Rectal smooth muscle tissue (tissue), 1 donor: ENCODE measurements at regions not wholly inside any gene's neighbourhood (a gene's known extent, or its start where the extent isn't known, plus 50 kb on each side); places are given as distances from the start of the nearest gene placed in this dataset.
"Not testable (repeated sequence)": the region's sequence is repeated elsewhere in the genome, so short reads cannot be mapped to it uniquely, and the experiment has no call there.

ENCODE experiments used
- H3K27ac ChIP-seq: one replicate; pipeline ENCODE4 v1.7.0; 2013; ENCODE audit warnings: low read depth, low read length, inconsistent platforms
- H3K27me3 ChIP-seq: one replicate; pipeline ENCODE4 v1.7.0; 2013; ENCODE audit warnings: low read length; ENCODE audit not compliant: control insufficient read depth, insufficient read depth
- H3K36me3 ChIP-seq: one replicate; pipeline ENCODE4 v1.7.0; 2013; ENCODE audit warnings: low read length; ENCODE audit not compliant: control insufficient read depth, insufficient read depth
- H3K4me1 ChIP-seq: one replicate; pipeline ENCODE4 v1.7.0; 2013; ENCODE audit warnings: low read length; ENCODE audit not compliant: control insufficient read depth, insufficient read depth
- H3K4me3 ChIP-seq: one replicate; pipeline ENCODE4 v1.7.0; 2013; ENCODE audit warnings: low read length
- H3K9ac ChIP-seq: one replicate; pipeline ENCODE4 v1.7.0; 2013; ENCODE audit warnings: low read length

DNA sequence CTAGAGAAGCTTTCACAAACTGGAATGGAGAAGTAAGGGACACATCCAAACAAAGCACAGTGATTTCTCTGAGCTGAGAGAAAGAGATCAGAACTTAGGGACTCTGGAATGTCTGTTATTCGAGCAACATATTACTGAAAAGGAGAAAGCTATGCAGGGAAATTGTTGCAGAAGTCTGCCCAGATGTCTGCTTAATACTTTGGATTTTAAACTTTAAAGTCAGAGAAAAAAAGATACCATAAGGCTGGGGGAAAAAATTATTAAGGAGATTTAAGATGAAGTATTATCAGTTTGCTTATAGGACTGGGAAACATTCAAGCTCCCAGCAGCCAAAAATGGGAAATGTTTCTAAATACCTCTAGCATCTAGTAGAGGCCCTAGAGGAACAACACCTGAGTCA lies 803.9 kb downstream of the TAF11L14 start:
- H3K4me1 ChIP-seq: no peaks in the 10 kb centered on the region
- no peak overlapping the region for H3K27ac ChIP-seq
- no peak overlapping the region for H3K9ac ChIP-seq
- H3K36me3 ChIP-seq: no peaks in the 10 kb centered on the region
- no peaks in the 10 kb centered on the region for H3K27me3 ChIP-seq
- no peak overlapping the region for H3K4me3 ChIP-seq

DNA sequence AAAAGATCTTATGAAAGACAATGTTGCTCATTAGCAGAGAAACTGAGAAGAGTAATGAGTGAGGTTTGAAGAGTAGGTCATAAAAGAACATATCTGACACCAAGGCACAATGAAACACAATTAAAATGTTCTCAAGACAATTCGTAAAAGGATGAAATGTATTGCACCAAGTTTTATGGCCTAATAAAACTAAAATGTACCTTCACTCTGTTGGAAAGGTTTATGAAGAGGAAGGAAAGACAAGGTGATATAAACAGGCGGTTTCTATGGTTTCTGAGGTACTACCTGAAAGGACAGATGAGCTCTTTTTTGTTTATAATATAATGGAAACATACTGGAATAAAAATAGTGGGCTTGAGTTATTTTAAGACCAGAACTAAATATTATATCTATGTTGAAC lies 821.3 kb downstream of the TAF11L14 start:
- no peak overlapping the region for H3K27ac ChIP-seq
- H3K9ac ChIP-seq: no peak overlapping the region
- H3K36me3 ChIP-seq: no peaks in the 10 kb centered on the region
- H3K4me1 ChIP-seq: no peaks in the 10 kb centered on the region
- H3K4me3 ChIP-seq: no peak overlapping the region
- H3K27me3 ChIP-seq: no peaks in the 10 kb centered on the region

DNA sequence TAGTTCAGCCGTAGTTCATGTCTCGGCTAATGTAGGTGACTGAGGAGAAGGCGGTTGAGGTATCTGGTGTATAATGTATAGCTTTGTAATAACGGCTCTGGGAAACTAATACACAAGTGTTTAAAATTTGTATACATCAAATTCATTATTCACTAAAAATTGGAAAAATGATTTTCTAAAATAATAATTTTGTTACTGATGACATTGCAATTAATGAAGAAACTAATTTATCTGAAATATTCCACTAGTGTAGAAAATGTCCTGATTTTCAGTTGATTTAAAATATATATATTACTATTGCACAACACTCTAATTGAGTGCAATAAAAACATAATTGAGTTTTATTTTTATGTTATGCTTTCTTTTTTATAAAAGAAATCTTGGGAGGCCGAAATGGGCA lies 823.0 kb downstream of the TAF11L14 start:
- no peaks in the 10 kb centered on the region for H3K4me1 ChIP-seq
- no peak overlapping the region for H3K4me3 ChIP-seq
- H3K27me3 ChIP-seq: no peaks in the 10 kb centered on the region
- H3K36me3 ChIP-seq: no peaks in the 10 kb centered on the region
- no peak overlapping the region for H3K27ac ChIP-seq
- no peak overlapping the region for H3K9ac ChIP-seq

DNA sequence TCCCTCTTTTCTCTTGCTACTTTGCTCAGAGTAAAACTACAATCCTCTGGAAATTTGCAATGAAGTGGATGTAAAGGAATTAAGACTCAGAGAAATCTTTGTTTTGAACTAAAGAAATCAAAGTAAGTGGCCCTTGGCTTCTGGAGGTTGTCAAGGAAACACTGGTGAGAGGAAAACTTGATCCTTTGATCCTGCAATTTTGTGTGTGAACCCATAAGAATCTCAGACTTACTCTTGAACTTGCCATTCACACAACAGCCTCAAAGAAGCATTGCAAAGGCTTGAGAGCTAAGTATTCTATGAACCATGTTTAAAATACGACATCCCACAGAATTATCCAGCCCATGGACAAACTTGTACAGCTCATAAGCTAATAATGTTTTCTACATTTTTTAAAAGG lies 827.5 kb downstream of the TAF11L14 start:
- Histone ChIP-seq H3K27ac (no peak overlapping the region), H3K4me3 (no peak overlapping the region), H3K9ac (no peak overlapping the region), H3K36me3 (no peaks in the 10 kb centered on the region), H3K27me3 (no peaks in the 10 kb centered on the region), H3K4me1 (no peaks in the 10 kb centered on the region)

DNA sequence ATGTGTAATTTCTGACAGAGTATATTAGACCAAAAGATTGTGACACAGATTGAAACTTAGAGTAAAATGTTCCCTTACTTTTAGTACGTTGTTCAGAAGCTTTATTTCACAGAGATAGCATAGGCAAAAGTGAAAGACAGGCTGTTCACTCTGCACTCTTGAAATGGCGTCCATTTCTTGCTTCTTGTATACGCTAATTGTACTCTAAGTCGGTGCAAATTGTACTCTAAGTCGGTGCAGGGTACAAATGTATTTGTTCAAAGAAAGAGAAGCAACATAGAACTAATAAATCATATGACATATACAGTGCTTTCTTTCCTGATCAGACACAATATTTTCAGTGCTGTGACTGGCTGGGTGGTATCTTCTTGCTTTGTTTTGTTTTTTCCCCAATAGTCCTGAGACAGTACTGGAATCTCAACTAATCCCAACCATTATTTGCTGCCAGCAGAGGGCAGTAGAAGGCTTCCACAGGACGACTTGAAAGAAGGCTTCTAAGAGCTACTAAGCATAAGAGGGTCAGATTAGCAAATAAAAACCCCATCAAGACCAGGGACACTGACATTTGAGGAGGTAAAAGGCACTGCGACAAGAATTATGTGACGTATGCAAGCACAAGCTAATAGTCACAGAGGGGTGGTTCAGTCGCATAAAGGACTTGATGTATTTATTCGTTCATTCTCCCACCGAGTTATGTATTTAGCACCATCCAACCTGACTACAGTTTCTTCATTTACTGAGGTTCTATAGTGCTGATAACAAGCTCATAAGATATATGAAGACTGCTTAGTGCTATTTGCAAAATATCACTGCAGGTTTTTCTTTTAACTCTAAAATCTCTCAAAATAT lies 831.8 kb downstream of the TAF11L14 start:
- Histone ChIP-seq H3K27ac (no peak overlapping the region), H3K36me3 (no peaks in the 10 kb centered on the region), H3K4me3 (no peak overlapping the region), H3K4me1 (no peaks in the 10 kb centered on the region), H3K9ac (no peak overlapping the region), H3K27me3 (no peaks in the 10 kb centered on the region)

DNA sequence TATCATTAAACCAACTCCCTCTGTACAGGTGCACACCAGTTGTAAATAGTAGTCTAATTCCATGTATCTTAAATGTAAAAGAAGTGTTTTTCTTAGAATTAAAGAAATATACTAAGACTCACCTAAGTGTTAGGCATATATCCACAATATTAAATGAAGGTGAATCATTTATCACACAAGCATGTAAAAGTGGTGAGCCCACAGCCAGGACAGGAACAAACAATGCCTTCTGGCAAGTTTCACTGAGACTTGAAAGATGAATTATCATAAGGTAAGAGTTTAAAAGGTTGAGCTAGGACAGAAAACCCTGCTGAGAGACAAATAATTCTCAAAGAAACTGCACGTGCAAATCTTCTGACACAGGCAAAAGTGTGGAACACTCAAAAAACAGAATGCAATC lies 832.5 kb downstream of the TAF11L14 start:
- Histone ChIP-seq H3K4me1 (no peaks in the 10 kb centered on the region), H3K9ac (no peak overlapping the region), H3K36me3 (no peaks in the 10 kb centered on the region), H3K27ac (no peak overlapping the region), H3K27me3 (no peaks in the 10 kb centered on the region), H3K4me3 (no peak overlapping the region)

DNA sequence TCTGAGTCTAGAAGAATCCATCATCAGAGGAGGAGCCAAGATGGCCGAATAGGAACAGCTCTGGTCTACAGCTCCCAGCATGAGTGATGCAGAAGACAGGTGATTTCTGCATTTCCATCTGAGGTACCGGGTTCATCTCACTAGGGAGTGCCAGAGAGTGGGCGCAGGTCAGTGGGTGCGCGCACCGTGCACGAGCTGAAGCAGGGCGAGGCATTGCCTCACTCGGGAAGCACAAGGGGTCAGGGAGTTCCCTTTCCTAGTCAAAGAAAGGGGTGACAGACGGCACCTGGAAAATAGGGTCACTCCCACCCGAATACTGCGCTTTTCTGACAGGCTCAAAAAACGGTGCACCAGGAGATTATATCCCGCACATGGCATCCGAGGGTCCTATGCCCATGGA lies 837.5 kb downstream of the TAF11L14 start:
- H3K4me3 ChIP-seq, H3K36me3 ChIP-seq, H3K27me3 ChIP-seq: not testable (repeated sequence)

DNA sequence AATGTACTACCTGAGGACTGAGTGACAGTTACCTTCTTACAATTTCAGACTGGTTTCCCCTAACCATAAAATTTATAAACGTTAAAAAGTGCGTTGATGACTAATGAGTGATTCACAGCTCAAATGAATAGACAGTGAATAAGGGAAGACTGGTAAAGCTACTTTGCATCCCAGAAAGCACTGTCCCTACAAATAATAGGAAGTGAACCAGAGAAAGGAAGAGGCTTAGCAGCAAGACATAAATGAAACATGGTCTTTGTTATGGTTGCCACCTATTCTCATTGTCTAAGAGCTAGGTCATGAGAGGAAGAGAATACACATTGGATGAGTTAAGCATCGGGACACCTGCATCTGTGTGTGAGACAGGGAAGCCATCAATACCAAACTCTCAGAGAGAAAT lies 849.2 kb downstream of the TAF11L14 start:
- no peak overlapping the region for H3K9ac ChIP-seq
- no peak overlapping the region for H3K27ac ChIP-seq
- H3K36me3 ChIP-seq: no peaks in the 10 kb centered on the region
- no peaks in the 10 kb centered on the region for H3K27me3 ChIP-seq
- no peak overlapping the region for H3K4me3 ChIP-seq
- H3K4me1 ChIP-seq: no peaks in the 10 kb centered on the region

More for the DNA sequence above, 837.5 kb downstream of the TAF11L14 start:
- not testable (repeated sequence) for H3K27ac ChIP-seq, H3K4me1 ChIP-seq, H3K9ac ChIP-seq

DNA sequence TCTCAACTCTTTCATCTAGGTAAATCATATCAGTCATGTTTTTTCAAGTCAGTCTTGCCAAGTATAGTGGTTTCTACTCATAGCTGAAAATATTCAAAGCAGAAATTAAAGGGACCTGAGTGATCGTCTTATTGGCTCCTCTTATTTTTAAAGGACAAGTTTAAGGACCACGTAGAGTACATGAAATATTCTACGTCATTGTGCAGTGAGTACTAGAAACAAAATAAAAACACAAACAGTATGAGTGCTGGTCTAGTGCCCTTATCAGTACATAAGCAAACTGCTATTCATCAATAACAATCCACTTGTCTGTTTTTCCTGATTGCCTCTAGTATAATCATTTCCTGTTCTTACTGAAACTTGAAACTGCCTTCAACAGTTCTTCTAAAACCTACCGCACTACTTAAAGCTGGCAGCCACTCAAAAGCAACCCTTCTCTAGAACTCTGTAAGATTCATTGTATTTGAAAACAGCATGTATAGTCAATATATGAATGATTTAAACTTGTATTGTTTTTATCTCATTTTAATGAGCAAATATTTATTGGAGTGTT lies 853.7 kb downstream of the TAF11L14 start:
- no peaks in the 10 kb centered on the region for H3K4me1 ChIP-seq
- no peak overlapping the region for H3K4me3 ChIP-seq
- H3K27ac ChIP-seq: no peak overlapping the region
- H3K9ac ChIP-seq: no peak overlapping the region
- no peaks in the 10 kb centered on the region for H3K36me3 ChIP-seq
- H3K27me3 ChIP-seq: no peaks in the 10 kb centered on the region

DNA sequence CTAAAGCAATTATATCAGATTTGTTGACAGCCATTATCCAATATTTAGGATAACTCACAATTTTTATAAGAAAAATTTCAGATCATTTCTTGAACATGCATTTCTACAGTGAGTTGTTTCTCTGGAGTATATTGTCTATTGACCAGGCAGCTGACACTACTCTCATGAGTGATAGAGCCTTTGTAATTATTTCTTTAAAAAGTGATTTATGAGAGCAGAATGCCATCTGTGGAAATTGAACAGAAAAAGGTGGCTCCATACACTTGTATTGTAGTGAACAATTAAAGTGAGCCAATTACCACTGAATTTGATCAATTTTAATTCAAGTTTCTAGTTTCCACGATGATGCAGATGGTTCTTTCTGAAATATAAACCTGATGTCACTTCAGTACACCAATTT lies 855.4 kb downstream of the TAF11L14 start:
- Histone ChIP-seq H3K9ac (no peak overlapping the region), H3K27me3 (no peaks in the 10 kb centered on the region), H3K36me3 (no peaks in the 10 kb centered on the region), H3K4me3 (no peak overlapping the region), H3K4me1 (no peaks in the 10 kb centered on the region), H3K27ac (no peak overlapping the region)

DNA sequence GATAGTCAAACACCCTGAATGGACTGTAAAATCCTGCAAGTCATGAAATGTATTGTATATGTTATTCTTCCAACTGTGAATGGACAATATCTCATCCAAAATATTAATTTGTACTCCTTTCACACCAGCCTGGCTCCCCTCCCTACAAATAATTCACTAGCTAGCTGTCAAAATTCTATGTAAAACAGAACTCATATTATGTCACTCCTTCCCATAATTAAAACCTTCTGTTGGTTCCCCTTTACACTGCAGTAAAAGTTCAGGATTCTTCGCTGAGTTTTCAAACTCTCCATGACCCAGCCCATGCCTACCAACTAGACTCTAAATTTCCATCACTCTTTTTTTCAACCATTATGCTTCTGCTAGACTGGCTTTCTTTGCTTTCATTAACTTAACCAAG lies 857.1 kb downstream of the TAF11L14 start:
- Histone ChIP-seq H3K4me3 (no peak overlapping the region), H3K4me1 (no peaks in the 10 kb centered on the region), H3K9ac (no peak overlapping the region), H3K36me3 (no peaks in the 10 kb centered on the region), H3K27me3 (no peaks in the 10 kb centered on the region), H3K27ac (no peak overlapping the region)

DNA sequence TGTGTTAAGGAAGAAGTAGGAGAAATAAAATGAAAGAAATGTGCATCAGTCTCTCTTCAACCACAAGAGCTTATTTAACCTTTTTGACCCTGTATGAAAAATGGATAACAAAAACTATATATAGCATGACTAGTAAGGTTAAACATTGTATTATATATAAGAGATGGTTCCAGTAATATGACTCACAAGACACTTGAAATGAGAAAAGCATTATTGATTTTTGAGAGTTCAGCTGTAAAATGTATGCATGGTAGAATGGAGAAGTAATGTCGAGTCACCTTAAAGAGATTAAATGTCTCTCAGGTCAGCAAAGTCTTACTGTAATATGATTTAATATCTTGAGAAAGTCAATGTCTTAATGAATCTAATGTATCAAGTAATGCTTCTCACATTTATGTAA lies 860.9 kb downstream of the TAF11L14 start:
- Histone ChIP-seq H3K9ac (no peak overlapping the region), H3K27ac (no peak overlapping the region), H3K36me3 (no peaks in the 10 kb centered on the region), H3K4me3 (no peak overlapping the region), H3K27me3 (no peaks in the 10 kb centered on the region), H3K4me1 (no peaks in the 10 kb centered on the region)

DNA sequence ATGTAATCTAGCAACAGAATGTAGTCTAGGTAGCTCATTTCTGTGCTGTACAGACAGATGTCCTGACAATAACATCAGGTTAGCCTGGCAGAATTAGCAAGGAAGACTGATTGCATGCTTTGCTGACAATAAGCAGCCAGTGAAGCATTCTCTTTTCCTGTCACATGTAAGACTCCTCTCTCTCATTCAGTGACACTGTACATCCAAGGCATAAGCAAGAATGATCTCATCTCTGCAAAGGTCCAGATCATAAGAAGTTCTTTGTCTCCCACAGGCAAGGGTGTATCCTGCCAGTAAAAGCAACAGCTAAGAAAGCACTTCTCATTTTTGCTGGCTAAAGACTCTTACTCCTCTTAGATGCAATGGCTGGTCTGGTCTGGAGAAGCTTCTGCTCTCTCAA lies 861.8 kb downstream of the TAF11L14 start:
- no peak overlapping the region for H3K27ac ChIP-seq
- H3K27me3 ChIP-seq: no peaks in the 10 kb centered on the region
- H3K4me3 ChIP-seq: no peak overlapping the region
- H3K9ac ChIP-seq: no peak overlapping the region
- no peaks in the 10 kb centered on the region for H3K4me1 ChIP-seq
- H3K36me3 ChIP-seq: no peaks in the 10 kb centered on the region
